ENCODE measurements at regions not wholly inside any gene's neighbourhood (a gene's known extent, or its start where the extent isn't known, plus 50 kb on each side); places are given as distances from the start of the nearest gene placed in this dataset.

- ChIA-PET POLR2A (no interaction called here), CTCF (no interaction called here)
- TF ChIP-seq CTCF (IDR thresholded peaks at IDR 0.05; ENCODE audit: insufficient read depth, low read length, missing control alignments): no peak
- no peak for DNase-seq (ENCODE audit: low read depth, low spot score)
- no peak overlapping the region for H3K4me3 ChIP-seq (ENCODE audit: low read depth, low read length)
Measured at GRCh38 chr5:52682492-52682891, 105.2 kb upstream of the ITGA1 start.

GRCh38 chr5:52684051-52684450 is 103.7 kb upstream of the ITGA1 start:
- no peak for TF ChIP-seq CTCF (IDR thresholded peaks at IDR 0.05; ENCODE audit: insufficient read depth, low read length, missing control alignments)
- ChIA-PET POLR2A (no interaction called here), CTCF (interaction anchor here (1.3 kb wide), 1 partner anchor 9 kb away, joined by 3 read pairs; no protein-coding TSS in a partner anchor)
- no peak overlapping the region for H3K4me3 ChIP-seq (ENCODE audit: low read depth, low read length)
- DNase-seq (ENCODE audit: low read depth, low spot score): no peak

GRCh38 chr5:52685566-52685965 is 102.2 kb upstream of the ITGA1 start:
- ChIA-PET CTCF (interaction anchor here (0.8 to 1.7 kb wide), 5 partner anchors 10 to 232 kb away, joined by 3 to 7 read pairs (median 3); no protein-coding TSS in a partner anchor), POLR2A (no interaction called here)
- no peak for DNase-seq (ENCODE audit: low read depth, low spot score)
- TF ChIP-seq CTCF (IDR thresholded peaks at IDR 0.05; ENCODE audit: insufficient read depth, low read length, missing control alignments): no peak
- no peak overlapping the region for H3K4me3 ChIP-seq (ENCODE audit: low read depth, low read length)

- CTCF ChIA-PET: interaction anchor here (0.8 to 1.7 kb wide), 5 partner anchors 10 to 232 kb away, joined by 3 to 7 read pairs (median 3); no protein-coding TSS in a partner anchor
- no peak for DNase-seq (ENCODE audit: low read depth, low spot score)
- TF ChIP-seq CTCF (IDR thresholded peaks at IDR 0.05; ENCODE audit: insufficient read depth, low read length, missing control alignments): no peak
- no peak overlapping the region for H3K4me3 ChIP-seq (ENCODE audit: low read depth, low read length)
- POLR2A ChIA-PET: no interaction called here
Measured at GRCh38 chr5:52685971-52686370, 101.7 kb upstream of the ITGA1 start.

- H3K4me3 ChIP-seq (ENCODE audit: low read depth, low read length): no peak overlapping the region
- CTCF ChIA-PET: interaction anchor here (1.0 to 1.6 kb wide), 3 partner anchors 109 to 225 kb away, joined by 3 to 5 read pairs (median 4); no protein-coding TSS in a partner anchor
Measured at GRCh38 chr5:52690236-52690768, 97.4 kb upstream of the ITGA1 start.

GRCh38 chr5:52692039-52692438 is 95.7 kb upstream of the ITGA1 start:
- ChIA-PET CTCF (interaction anchor here (0.9 to 3.5 kb wide), 10 partner anchors 28 to 256 kb away, joined by 3 to 29 read pairs (median 4); partner anchors contain the start of genes ITGA1 and PELO), POLR2A (no interaction called here)
- peak; percentile 54 for DNase-seq (ENCODE audit: low read depth, low spot score)
- no peak overlapping the region for H3K4me3 ChIP-seq (ENCODE audit: low read depth, low read length)
- TF ChIP-seq CTCF (IDR thresholded peaks at IDR 0.05; ENCODE audit: insufficient read depth, low read length, missing control alignments): no peak

More at GRCh38 chr5:52690236-52690768, 97.4 kb upstream of the ITGA1 start:
- DNase-seq (ENCODE audit: low read depth, low spot score): no peak
- no peak for TF ChIP-seq CTCF (IDR thresholded peaks at IDR 0.05; ENCODE audit: insufficient read depth, low read length, missing control alignments)
- POLR2A ChIA-PET: no interaction called here
